ENCODE measurements at regions not wholly inside any gene's neighbourhood (a gene's known extent, or its start where the extent isn't known, plus 50 kb on each side); places are given as distances from the start of the nearest gene placed in this dataset.
"Not testable (repeated sequence)": the region's sequence is repeated elsewhere in the genome, so short reads cannot be mapped to it uniquely, and the experiment has no call there.

- no peaks in the 10 kb centered on the region for H3K4me1 ChIP-seq
- no peaks in the 10 kb centered on the region for H3K27me3 ChIP-seq
- intact Hi-C loops (cut with DNase I), result no loop called here
- DNase-seq, result no peak
- no peak overlapping the region for H3K4me3 ChIP-seq
- no peak overlapping the region for H3K27ac ChIP-seq
- H3K9me3 ChIP-seq, result peaks cover 0 to 7% of the 10 kb centered on the region in 2 donors
- TF ChIP-seq CTCF (IDR thresholded peaks at IDR 0.05), result no peak
- H3K36me3 ChIP-seq, result no peaks in the 10 kb centered on the region
- ATAC-seq, result no peak
Measured at GRCh38 chr2:114283774-114284173, 158.7 kb upstream of the DPP10 start.

- Histone ChIP-seq H3K4me1 (no peaks in the 10 kb centered on the region), H3K4me3 (no peak overlapping the region), H3K27ac (no peak overlapping the region), H3K27me3 (no peaks in the 10 kb centered on the region), H3K36me3 (no peaks in the 10 kb centered on the region), H3K9me3 (peaks cover 0 to 7% of the 10 kb centered on the region in 2 donors)
- no peak for ATAC-seq
- DNase-seq, result no peak
- TF ChIP-seq CTCF (IDR thresholded peaks at IDR 0.05), result no peak
- intact Hi-C loops (cut with DNase I), result no loop called here
Measured at GRCh38 chr2:114286438-114286837, 156.0 kb upstream of the DPP10 start.

GRCh38 chr2:114293355-114293754 lies 149.1 kb upstream of the DPP10 start:
- H3K9me3 ChIP-seq, result no peaks in the 10 kb centered on the region
- ATAC-seq (no peak), DNase-seq (no peak)
- no peaks in the 10 kb centered on the region for H3K4me1 ChIP-seq
- H3K4me3 ChIP-seq, result no peak overlapping the region
- intact Hi-C loops (cut with DNase I), result no loop called here
- no peaks in the 10 kb centered on the region for H3K36me3 ChIP-seq
- H3K27me3 ChIP-seq, result peaks cover 0 to 11% of the 10 kb centered on the region in 2 donors
- no peak for TF ChIP-seq CTCF (IDR thresholded peaks at IDR 0.05)
- no peak overlapping the region for H3K27ac ChIP-seq

GRCh38 chr2:114294741-114295140 lies 147.7 kb upstream of the DPP10 start:
- H3K4me1 ChIP-seq, result no peaks in the 10 kb centered on the region
- H3K9me3 ChIP-seq, result no peaks in the 10 kb centered on the region
- H3K4me3 ChIP-seq, result no peak overlapping the region
- TF ChIP-seq CTCF (IDR thresholded peaks at IDR 0.05), result no peak
- DNase-seq (no peak), ATAC-seq (no peak)
- H3K27me3 ChIP-seq, result peaks cover 0 to 11% of the 10 kb centered on the region in 2 donors
- intact Hi-C loops (cut with DNase I), result no loop called here
- no peak overlapping the region for H3K27ac ChIP-seq
- no peaks in the 10 kb centered on the region for H3K36me3 ChIP-seq

- H3K4me3 ChIP-seq; H3K27me3 ChIP-seq; H3K36me3 ChIP-seq; ATAC-seq; H3K4me1 ChIP-seq; intact Hi-C loops (cut with DNase I); H3K27ac ChIP-seq; DNase-seq: not testable (repeated sequence)
- H3K9me3 ChIP-seq, result peaks cover 0 to 11% of the 10 kb centered on the region in 2 donors
Measured at GRCh38 chr2:114300351-114300750, 142.1 kb upstream of the DPP10 start.

- H3K4me1 ChIP-seq, result no peaks in the 10 kb centered on the region
- no peak for ATAC-seq
- H3K27me3 ChIP-seq, result no peaks in the 10 kb centered on the region
- no peaks in the 10 kb centered on the region for H3K36me3 ChIP-seq
- H3K9me3 ChIP-seq, result no peaks in the 10 kb centered on the region
- intact Hi-C loops (cut with DNase I), result no loop called here
- H3K27ac ChIP-seq, result no peak overlapping the region
- no peak overlapping the region for H3K4me3 ChIP-seq
- DNase-seq, result peak in 2 of 4 donors; percentile 19 to 54
- no peak for TF ChIP-seq CTCF (IDR thresholded peaks at IDR 0.05)
Measured at GRCh38 chr2:114316532-114317300, 125.7 kb upstream of the DPP10 start.

Measured in left lung (tissue), 4 donors.